ENCODE measurements at regions not wholly inside any gene's neighbourhood (a gene's known extent, or its start where the extent isn't known, plus 50 kb on each side); places are given as distances from the start of the nearest gene placed in this dataset.

GRCh38 chr7:108662783-108663362 is 93.2 kb downstream of the DNAJB9 start:
- no peak for TF ChIP-seq CTCF (IDR thresholded peaks at IDR 0.05; ENCODE audit: low read length)
- TF ChIP-seq EZH2 (IDR thresholded peaks at IDR 0.05; ENCODE audit: borderline replicate concordance, low read length): no peak
